Tibial nerve (tissue), 4 donors: ENCODE measurements at regions not wholly inside any gene's neighbourhood (a gene's known extent, or its start where the extent isn't known, plus 50 kb on each side); places are given as distances from the start of the nearest gene placed in this dataset.

Experiments used
- DNase-seq, 2 donors: peaks; one replicate each; pipeline ENCODE4 v3.0.0-alpha.2; 2019; ENCODE audit warnings: low spot score in 2 of 2
- H3K27ac ChIP-seq, 4 donors: fragments of 200-600 bp; sonication (generic) in 3 of 4; one replicate each; pipeline ENCODE4 v1.5.1; 2017 to 2019; ENCODE audit warnings: mild to moderate bottlenecking in 1 of 4
- H3K27me3 ChIP-seq, 2 donors: fragments of 200-600 bp; sonication (generic) in 1 of 2; one replicate each; pipeline versions ENCODE4 v1.5.1 to v1.6.0; 2017 to 2019
- H3K36me3 ChIP-seq, 3 donors: fragments of 200-600 bp; sonication (generic); one replicate each; pipeline ENCODE4 v1.5.1; 2018 to 2019
- H3K4me1 ChIP-seq, 4 donors: fragments of 200-600 bp; sonication (generic) in 3 of 4; one replicate each; pipeline ENCODE4 v1.5.1; 2017 to 2019
- H3K4me3 ChIP-seq, 4 donors: fragments of 200-600 bp; sonication (generic) in 3 of 4; one replicate each; pipeline ENCODE4 v1.5.1; 2017 to 2019; ENCODE audit warnings: mild to moderate bottlenecking in 1 of 4, moderate library complexity in 1 of 4
- H3K9me3 ChIP-seq, 4 donors: fragments of 200-600 bp; sonication (generic) in 3 of 4; one replicate each; pipeline ENCODE4 v1.5.1; 2017 to 2019
- CTCF ChIP-seq, 5 experiments: fragments of 200-600 bp in 3 of 5; fragments of 450-650 bp in 2 of 5; sonication (generic) in 3 of 5; IDR thresholded peaks; one replicate each; pipeline ENCODE4 v1.5.1; 2016 to 2019; ENCODE audit warnings: antibody characterized with exemption in 5 of 5, mild to moderate bottlenecking in 3 of 5, moderate library complexity in 2 of 5
- EP300 ChIP-seq, 2 donors: sonication (generic); formaldehyde crosslinking; IDR thresholded peaks; one replicate each; pipeline ENCODE4 v1.6.1; 2017; ENCODE audit warnings: antibody characterized with exemption in 2 of 2, mild to moderate bottlenecking in 1 of 2
- POLR2A ChIP-seq, 2 donors: fragments of 450-650 bp; IDR thresholded peaks; one replicate each; pipeline ENCODE4 v1.6.1; 2017; ENCODE audit warnings: antibody characterized with exemption in 2 of 2, mild to moderate bottlenecking in 2 of 2, moderate library complexity in 2 of 2
- WGBS, 2 donors: methylation state at CpG; one replicate each; pipeline ENCODE4 v1.1.5; 2018; 5-methylcytosine and 5-hydroxymethylcytosine counted together

- H3K4me1 ChIP-seq: peaks cover 0 to 22% (median 4%) of the 10 kb centered on the region in 4 donors
- no peaks in the 10 kb centered on the region for H3K27me3 ChIP-seq
- no peak overlapping the region for H3K4me3 ChIP-seq
- no peak for TF ChIP-seq CTCF (IDR thresholded peaks at IDR 0.05)
- TF ChIP-seq POLR2A (IDR thresholded peaks at IDR 0.05): no peak
- no peak for TF ChIP-seq EP300 (IDR thresholded peaks at IDR 0.05)
- no peaks in the 10 kb centered on the region for H3K9me3 ChIP-seq
- 19 to 22% methylated on average over 6 of the region's 6 CpGs for WGBS, 2 donors
- H3K36me3 ChIP-seq: no peaks in the 10 kb centered on the region
- DNase-seq: no peak
- peak overlapping the region in 2 of 4 donors; percentile 64 to 65 for H3K27ac ChIP-seq
Observed at GRCh38 chr10:20622531-20623211, 274.4 kb downstream of the NEBL start.

- Histone ChIP-seq H3K4me1 (peaks cover 0 to 22% (median 4%) of the 10 kb centered on the region in 4 donors), H3K27ac (no peak overlapping the region), H3K36me3 (no peaks in the 10 kb centered on the region), H3K4me3 (no peak overlapping the region), H3K27me3 (no peaks in the 10 kb centered on the region), H3K9me3 (no peaks in the 10 kb centered on the region)
- DNase-seq: no peak
- TF ChIP-seq EP300 (IDR thresholded peaks at IDR 0.05): no peak
- no peak for TF ChIP-seq POLR2A (IDR thresholded peaks at IDR 0.05)
- TF ChIP-seq CTCF (IDR thresholded peaks at IDR 0.05): no peak
- WGBS, 2 donors: 72 to 79% methylated on average over 2 of the region's 2 CpGs
Observed at GRCh38 chr10:20620981-20621380, 276.1 kb downstream of the NEBL start.

GRCh38 chr10:20618011-20618547 is 279.0 kb downstream of the NEBL start:
- no peak for DNase-seq

GRCh38 chr10:20616918-20617810 is 279.9 kb downstream of the NEBL start:
- peaks cover 0 to under 1% (median 0%) of the 10 kb centered on the region in 4 donors for H3K4me1 ChIP-seq

More at GRCh38 chr10:20618011-20618547, 279.0 kb downstream of the NEBL start:
- Histone ChIP-seq H3K27ac (no peak overlapping the region), H3K4me3 (no peak overlapping the region), H3K27me3 (no peaks in the 10 kb centered on the region), H3K9me3 (no peaks in the 10 kb centered on the region), H3K36me3 (no peaks in the 10 kb centered on the region), H3K4me1 (peaks cover 0 to 9% (median 4%) of the 10 kb centered on the region in 4 donors)
- no peak for TF ChIP-seq POLR2A (IDR thresholded peaks at IDR 0.05)
- no peak for TF ChIP-seq CTCF (IDR thresholded peaks at IDR 0.05)
- no peak for TF ChIP-seq EP300 (IDR thresholded peaks at IDR 0.05)
- 86 to 90% methylated on average over 3 of the region's 3 CpGs for WGBS, 2 donors

More at GRCh38 chr10:20616918-20617810, 279.9 kb downstream of the NEBL start:
- H3K4me3 ChIP-seq: no peak overlapping the region
- no peaks in the 10 kb centered on the region for H3K9me3 ChIP-seq
- H3K36me3 ChIP-seq: no peaks in the 10 kb centered on the region
- TF ChIP-seq EP300 (IDR thresholded peaks at IDR 0.05) (no peak), POLR2A (IDR thresholded peaks at IDR 0.05) (no peak), CTCF (IDR thresholded peaks at IDR 0.05) (no peak)
- WGBS, 2 donors: 72 to 76% methylated on average over 12 of the region's 12 CpGs
- DNase-seq: no peak
- H3K27me3 ChIP-seq: no peaks in the 10 kb centered on the region
- H3K27ac ChIP-seq: no peak overlapping the region
